H1 (cell line): ENCODE measurements at regions not wholly inside any gene's neighbourhood (a gene's known extent, or its start where the extent isn't known, plus 50 kb on each side); places are given as distances from the start of the nearest gene placed in this dataset.

Source experiments
- CTCF ChIA-PET: fragments of 300-600 bp; sonication (Branson Sonifier 250); formaldehyde crosslinking; loops from one replicate; lab custom pipeline; 2021; ENCODE audit not compliant: partially characterized antibody; lab: Charles Lee
- POLR2A ChIA-PET: fragments of 300-600 bp; sonication (Branson Sonifier 250); formaldehyde crosslinking; loops from one replicate; lab custom pipeline; 2021; ENCODE audit warnings: inconsistent platforms; ENCODE audit not compliant: partially characterized antibody; lab: Charles Lee
- DNase-seq, 2 experiments: peaks; one replicate each; pipeline versions ENCODE4 v3.0.0 to v3.0.0-alpha.2; 2010 to 2022; ENCODE audit warnings: low spot score in 2 of 2, low read depth in 1 of 2, mixed read lengths in 1 of 2
- FAIRE-seq: peaks from 2 replicates; lab custom pipeline; 2011; peaks lifted over from hg19 to GRCh38; lab: Jason Lieb, UNC
- H2AFZ ChIP-seq: 2 replicates; pipeline ENCODE4 v1.8.1; 2012; ENCODE audit warnings: low read length, inconsistent platforms
- H2AK5ac ChIP-seq: 2 replicates; pipeline ENCODE4 v1.6.1; 2013; ENCODE audit warnings: low read depth, low read length
- H2BK120ac ChIP-seq: replicated peaks from 2 replicates; pipeline ENCODE3; 2013; ENCODE audit warnings: low read depth, low read length, inconsistent platforms
- H2BK12ac ChIP-seq: 2 replicates; pipeline ENCODE4 v1.6.1; 2013; ENCODE audit warnings: low read depth, low read length
- H2BK15ac ChIP-seq: 2 replicates; pipeline ENCODE4 v1.6.1; 2013; ENCODE audit warnings: low read length
- H2BK20ac ChIP-seq: 2 replicates; pipeline ENCODE4 v1.6.1; 2013; ENCODE audit warnings: low read length
- H2BK5ac ChIP-seq: 2 replicates; pipeline ENCODE4 v1.6.1; 2013; ENCODE audit warnings: low read depth, low read length
- H3K14ac ChIP-seq: 2 replicates; pipeline ENCODE4 v1.6.1; 2013; ENCODE audit warnings: inconsistent platforms; ENCODE audit not compliant: insufficient read length
- H3K18ac ChIP-seq: 2 replicates; pipeline ENCODE4 v1.6.1; 2013; ENCODE audit warnings: low read length; ENCODE audit errors: extremely low read depth
- H3K23ac ChIP-seq: 2 replicates; pipeline ENCODE4 v1.6.1; 2013; ENCODE audit warnings: inconsistent platforms; ENCODE audit not compliant: insufficient read length
- H3K23me2 ChIP-seq: 2 replicates; pipeline ENCODE4 v1.6.1; 2013; ENCODE audit warnings: low read depth, low read length
- H3K27ac ChIP-seq: 2 replicates; pipeline ENCODE4 v1.6.1; 2011; ENCODE audit warnings: low read depth, low read length, inconsistent platforms
- H3K27me3 ChIP-seq, 4 experiments: replicated peaks in 1 of 4; 1 replicate in 1 of 4; 2 replicates in 3 of 4; pipeline versions ENCODE4 v1.6.1 to v1.8.1; 2011 to 2013; ENCODE audit warnings: low read length in 3 of 4, mild to moderate bottlenecking in 3 of 4, inconsistent platforms in 2 of 4, mixed read lengths in 2 of 4, moderate library complexity in 1 of 4; ENCODE audit not compliant: control insufficient read depth in 3 of 4, insufficient read depth in 3 of 4; ENCODE audit errors: extremely low read depth in 1 of 4
- H3K36me3 ChIP-seq, 4 experiments: 2 replicates each; pipeline versions ENCODE4 v1.6.1 to v1.8.1; 2011 to 2013; ENCODE audit warnings: mild to moderate bottlenecking in 4 of 4, low read length in 3 of 4, moderate library complexity in 2 of 4, control low read depth in 1 of 4, inconsistent platforms in 1 of 4; ENCODE audit not compliant: insufficient read depth in 4 of 4, control insufficient read depth in 2 of 4
- H3K4ac ChIP-seq: replicated peaks from 2 replicates; pipeline ENCODE3; 2013; ENCODE audit warnings: low read length, low read depth, mixed read lengths, inconsistent platforms; ENCODE audit not compliant: insufficient read length
- H3K4me1 ChIP-seq, 4 experiments: replicated peaks in 1 of 4; 1 replicate in 1 of 4; 2 replicates in 3 of 4; pipeline versions ENCODE4 v1.6.1 to v1.8.1; 2011 to 2013; ENCODE audit warnings: low read length in 3 of 4, inconsistent platforms in 2 of 4, mixed read lengths in 1 of 4; ENCODE audit not compliant: insufficient read depth in 4 of 4, control insufficient read depth in 3 of 4
- H3K4me2 ChIP-seq, 2 experiments: 2 replicates each; pipeline versions ENCODE4 v1.6.1 to v1.8.1; 2011 to 2013; ENCODE audit warnings: low read depth in 2 of 2, low read length in 2 of 2, control low read depth in 1 of 2, inconsistent platforms in 1 of 2, mild to moderate bottlenecking in 1 of 2; ENCODE audit not compliant: insufficient read depth in 1 of 2
- H3K4me3 ChIP-seq, 4 experiments: fragments of 200-600, 300-600 bp in 1 of 4; sonication (generic), shearing (Covaris generic), sonication (Bioruptor Twin) in 1 of 4; 2 replicates each; pipeline versions ENCODE4 v1.5.1 to v1.8.1; 2011 to 2016; ENCODE audit warnings: low read length in 4 of 4, low read depth in 3 of 4, control low read depth in 2 of 4, inconsistent platforms in 2 of 4, mild to moderate bottlenecking in 2 of 4, mixed read lengths in 1 of 4, moderate library complexity in 1 of 4; ENCODE audit not compliant: insufficient read depth in 2 of 4; ENCODE audit errors: extremely low read depth in 1 of 4
- H3K56ac ChIP-seq: replicated peaks from 2 replicates; pipeline ENCODE3; 2013; ENCODE audit warnings: low read depth, mild to moderate bottlenecking, mixed read lengths, low read length, inconsistent platforms; ENCODE audit not compliant: insufficient read length
- H3K79me1 ChIP-seq: 2 replicates; pipeline ENCODE4 v1.6.1; 2013; ENCODE audit warnings: low read depth, low read length, control low read depth
- H3K79me2 ChIP-seq, 2 experiments: 2 replicates each; pipeline versions ENCODE4 v1.6.1 to v1.8.1; 2012 to 2013; ENCODE audit warnings: low read length in 2 of 2, mild to moderate bottlenecking in 2 of 2, inconsistent platforms in 1 of 2; ENCODE audit not compliant: insufficient read depth in 2 of 2, control insufficient read depth in 1 of 2
- H3K9ac ChIP-seq, 4 experiments: replicated peaks in 1 of 4; 1 replicate in 1 of 4; 2 replicates in 3 of 4; pipeline versions ENCODE4 v1.6.1 to v1.8.1; 2011 to 2013; ENCODE audit warnings: low read depth in 3 of 4, low read length in 3 of 4, control low read depth in 2 of 4, mild to moderate bottlenecking in 2 of 4, moderate library complexity in 2 of 4, inconsistent platforms in 1 of 4; ENCODE audit errors: extremely low read depth in 1 of 4
- H3K9me3 ChIP-seq, 2 experiments: 2 replicates each; pipeline versions ENCODE4 v1.6.1 to v1.8.1; 2012 to 2013; ENCODE audit warnings: mild to moderate bottlenecking in 2 of 2, moderate library complexity in 2 of 2, control low read depth in 1 of 2, inconsistent platforms in 1 of 2, low read depth in 1 of 2, low read length in 1 of 2, mixed read lengths in 1 of 2; ENCODE audit not compliant: insufficient read depth in 2 of 2
- H4K20me1 ChIP-seq, 2 experiments: replicated peaks in 1 of 2; 2 replicates each; pipeline versions ENCODE3 to v1.8.1; 2011 to 2013; ENCODE audit warnings: inconsistent platforms in 2 of 2, low read length in 2 of 2, mild to moderate bottlenecking in 1 of 2; ENCODE audit not compliant: insufficient read depth in 2 of 2, control insufficient read depth in 1 of 2
- H4K5ac ChIP-seq: 2 replicates; pipeline ENCODE4 v1.6.1; 2013; ENCODE audit warnings: low read length, low read depth, mixed read lengths, inconsistent platforms; ENCODE audit not compliant: insufficient read length
- H4K8ac ChIP-seq: 2 replicates; pipeline ENCODE4 v1.8.0; 2013; ENCODE audit warnings: mild to moderate bottlenecking, moderate library complexity, low read length, inconsistent platforms; ENCODE audit not compliant: insufficient read depth; ENCODE audit errors: extremely low read depth
- H4K91ac ChIP-seq: replicated peaks from 2 replicates; pipeline ENCODE3; 2013; ENCODE audit warnings: low read length, mixed read lengths, inconsistent platforms; ENCODE audit not compliant: insufficient read length
- BCL11A ChIP-seq, 2 experiments: IDR thresholded peaks; one replicate each; pipeline ENCODE4 v1.6.1; 2011; ENCODE audit warnings: low read depth in 2 of 2, low read length in 2 of 2, mild to moderate bottlenecking in 2 of 2
- BRCA1 ChIP-seq: IDR thresholded peaks from 2 replicates; pipeline ENCODE4 v1.6.1; 2012; ENCODE audit warnings: low read depth, low read length, improper control_type of control experiment
- CBX5 ChIP-seq: fragments of 300-800, 300-1000 bp; sonication (generic); IDR thresholded peaks from 2 replicates; pipeline ENCODE4 v1.7.1; 2016; ENCODE audit warnings: antibody characterized with exemption, low read length, low read depth
- EGR1 ChIP-seq: IDR thresholded peaks from 2 replicates; pipeline ENCODE4 v1.6.1; 2011; ENCODE audit warnings: low read depth, low read length, borderline replicate concordance
- GABPA ChIP-seq: IDR thresholded peaks from 2 replicates; pipeline ENCODE4 v1.6.1; 2011; ENCODE audit warnings: mild to moderate bottlenecking, low read length, moderate library complexity, borderline replicate concordance; ENCODE audit not compliant: insufficient read depth
- HDAC6 ChIP-seq: IDR thresholded peaks from one replicate; pipeline ENCODE4 v1.7.1; 2012; ENCODE audit warnings: low read depth, mild to moderate bottlenecking, inconsistent platforms, low read length, moderate library complexity
- SP1 ChIP-seq: IDR thresholded peaks from 2 replicates; pipeline ENCODE4 v1.6.1; 2011; ENCODE audit warnings: low read depth, low read length
- WGBS, 2 experiments: shearing (Covaris generic) in 1 of 2; methylation state at CpG; one replicate each; pipeline versions ENCODE4 v1.1.6 to v1.1.7; 2013 to 2015; ENCODE audit warnings: low lambda C conversion rate in 2 of 2, mixed read lengths in 2 of 2, inconsistent platforms in 1 of 2, low coverage in 1 of 2, missing lambda C conversion rate in 1 of 2; ENCODE audit not compliant: insufficient replicate concordance in 2 of 2, insufficient coverage in 1 of 2, insufficient read length in 1 of 2; ENCODE audit errors: extremely low coverage in 1 of 2, missing lambda C conversion rate in 1 of 2; 5-methylcytosine and 5-hydroxymethylcytosine counted together

- 89% methylated on average over 1 of the region's 1 CpG; no CpG with 5 or more reads in 1 of the 2 experiments for WGBS, 2 experiments
- no peak for FAIRE-seq
Observed at GRCh38 chr3:163582967-163583366, 1495.3 kb downstream of the SI start.

More at GRCh38 chr3:163582967-163583366, 1495.3 kb downstream of the SI start:
- no peak overlapping the region for H2BK120ac ChIP-seq
- H3K23ac ChIP-seq, result no peak overlapping the region
- CTCF ChIA-PET, result no interaction called here
- no peak overlapping the region for H3K18ac ChIP-seq
- no peaks in the 10 kb centered on the region for H3K36me3 ChIP-seq
- H4K8ac ChIP-seq, result no peak overlapping the region
- H3K9me3 ChIP-seq, result peaks cover 0 to 4% of the 10 kb centered on the region in 2 experiments; a peak in 1 of 4 replicates
- H4K91ac ChIP-seq, result no peak overlapping the region
- H2BK5ac ChIP-seq, result no peak overlapping the region
- no peaks in the 10 kb centered on the region for H3K23me2 ChIP-seq
- H3K4me1 ChIP-seq, result no peaks in the 10 kb centered on the region
- H3K9ac ChIP-seq, result no peak overlapping the region
- H2BK20ac ChIP-seq, result no peak overlapping the region
- H2AFZ ChIP-seq, result no peak overlapping the region
- H2BK15ac ChIP-seq, result no peak overlapping the region
- POLR2A ChIA-PET, result no interaction called here
- H3K56ac ChIP-seq, result no peak overlapping the region
- no peak overlapping the region for H3K4ac ChIP-seq
- H4K5ac ChIP-seq, result no peak overlapping the region
- H3K79me1 ChIP-seq, result no peaks in the 10 kb centered on the region
- no peak overlapping the region for H3K4me2 ChIP-seq
- H3K79me2 ChIP-seq, result no peaks in the 10 kb centered on the region
- H4K20me1 ChIP-seq, result no peaks in the 10 kb centered on the region
- no peak for TF ChIP-seq HDAC6
- TF ChIP-seq SP1, result no peak
- no peak for TF ChIP-seq BRCA1
- TF ChIP-seq CBX5, result no peak
- TF ChIP-seq BCL11A (IDR thresholded peaks at IDR 0.05; ENCODE audit: low read depth in 2 of 2, low read length in 2 of 2), result no peak
- TF ChIP-seq GABPA, result no peak
- no peak for TF ChIP-seq EGR1
- TF ChIP-seq, all 59 proteins: peak for 0
- no peak for DNase-seq
- no peaks in the 10 kb centered on the region for H3K27me3 ChIP-seq
- no peak overlapping the region for H2AK5ac ChIP-seq
- no peak overlapping the region for H2BK12ac ChIP-seq
- no peak overlapping the region for H3K27ac ChIP-seq
- H3K14ac ChIP-seq, result no peak overlapping the region
- H3K4me3 ChIP-seq, result no peak overlapping the region
